Osteoblast (primary cell): ENCODE measurements at regions not wholly inside any gene's neighbourhood (a gene's known extent, or its start where the extent isn't known, plus 50 kb on each side); places are given as distances from the start of the nearest gene placed in this dataset.
A peak's percentile ranks its signal among the peaks of the same experiment; 100 is the strongest.

Experiments used
- DNase-seq: peaks from one replicate; pipeline ENCODE4 v3.0.0; 2011; ENCODE audit warnings: low spot score, mixed read lengths; ENCODE audit not compliant: insufficient read length; ENCODE audit errors: missing footprints
- H2AFZ ChIP-seq: 2 replicates; pipeline ENCODE4 v1.6.0; 2011; ENCODE audit warnings: mild to moderate bottlenecking, low read length
- H3K27ac ChIP-seq: 2 replicates; pipeline ENCODE4 v1.5.1; 2011; ENCODE audit warnings: mild to moderate bottlenecking, low read depth, low read length, moderate library complexity
- H3K27me3 ChIP-seq: 2 replicates; pipeline ENCODE4 v1.6.0; 2012; ENCODE audit warnings: mild to moderate bottlenecking, control low read depth, inconsistent platforms, low read length, moderate library complexity; ENCODE audit not compliant: insufficient read depth
- H3K36me3 ChIP-seq: 2 replicates; pipeline ENCODE4 v1.5.1; 2011; ENCODE audit warnings: mild to moderate bottlenecking, low read length, control low read depth, moderate library complexity; ENCODE audit not compliant: insufficient read depth
- H3K4me1 ChIP-seq: 2 replicates; pipeline ENCODE4 v1.5.1; 2011; ENCODE audit warnings: mild to moderate bottlenecking, low read length, control low read depth, moderate library complexity; ENCODE audit not compliant: insufficient read depth
- H3K4me2 ChIP-seq: 2 replicates; pipeline ENCODE4 v1.6.0; 2011; ENCODE audit warnings: mild to moderate bottlenecking, low read length; ENCODE audit not compliant: insufficient read depth
- H3K4me3 ChIP-seq: fragments of 200-600 bp; sonication (generic); 3 replicates; pipeline ENCODE4 v1.5.1; 2012; ENCODE audit warnings: mild to moderate bottlenecking, low read length, inconsistent platforms; ENCODE audit not compliant: insufficient read depth
- H3K79me2 ChIP-seq: 2 replicates; pipeline ENCODE4 v1.6.0; 2012; ENCODE audit warnings: mild to moderate bottlenecking, low read length, control low read depth, inconsistent platforms; ENCODE audit not compliant: insufficient read depth
- H3K9me3 ChIP-seq: 2 replicates; pipeline ENCODE4 v1.5.1; 2011; ENCODE audit warnings: low read depth, low read length, control low read depth
- H4K20me1 ChIP-seq: 2 replicates; pipeline ENCODE4 v1.6.0; 2012; ENCODE audit warnings: mild to moderate bottlenecking, low read length, control low read depth; ENCODE audit not compliant: insufficient read depth
- TF ChIP-seq, protein P1 (sequence below): IDR thresholded peaks from 2 replicates; pipeline ENCODE4 v1.5.1; 2011; ENCODE audit warnings: mild to moderate bottlenecking, low read depth, low read length, moderate library complexity; ENCODE audit errors: extremely low read depth

DNA sequence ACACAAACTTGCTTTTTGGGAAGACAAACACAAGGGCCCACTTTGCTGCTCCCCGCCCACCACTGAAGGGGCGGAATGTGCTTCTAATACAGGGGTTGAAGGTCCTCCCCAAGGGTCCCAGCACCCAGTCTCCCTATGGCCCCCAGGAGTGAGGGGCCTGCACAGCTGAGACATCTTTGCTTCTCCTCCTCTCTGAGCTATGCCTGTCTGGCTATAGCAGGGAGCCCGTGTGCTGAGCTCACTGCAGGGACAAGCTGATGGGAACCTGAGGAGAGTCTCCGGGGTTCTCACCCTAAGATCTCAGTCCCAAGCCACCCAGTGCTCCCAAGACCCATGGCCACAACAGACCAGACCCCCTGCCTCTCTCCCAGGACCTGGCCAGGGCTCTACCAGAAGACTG is 61.1 kb upstream of the ACAN start:
- Histone ChIP-seq H3K4me3 (no peak overlapping the region), H4K20me1 (no peaks in the 10 kb centered on the region), H3K27ac (no peak overlapping the region), H2AFZ (peak overlapping the region; percentile 61), H3K4me1 (peaks cover 37% of the 10 kb centered on the region), H3K4me2 (no peak overlapping the region), H3K36me3 (no peaks in the 10 kb centered on the region), H3K9me3 (no peaks in the 10 kb centered on the region), H3K27me3 (peaks cover 3% of the 10 kb centered on the region), H3K79me2 (no peaks in the 10 kb centered on the region)
- TF ChIP-seq, protein P1, sequence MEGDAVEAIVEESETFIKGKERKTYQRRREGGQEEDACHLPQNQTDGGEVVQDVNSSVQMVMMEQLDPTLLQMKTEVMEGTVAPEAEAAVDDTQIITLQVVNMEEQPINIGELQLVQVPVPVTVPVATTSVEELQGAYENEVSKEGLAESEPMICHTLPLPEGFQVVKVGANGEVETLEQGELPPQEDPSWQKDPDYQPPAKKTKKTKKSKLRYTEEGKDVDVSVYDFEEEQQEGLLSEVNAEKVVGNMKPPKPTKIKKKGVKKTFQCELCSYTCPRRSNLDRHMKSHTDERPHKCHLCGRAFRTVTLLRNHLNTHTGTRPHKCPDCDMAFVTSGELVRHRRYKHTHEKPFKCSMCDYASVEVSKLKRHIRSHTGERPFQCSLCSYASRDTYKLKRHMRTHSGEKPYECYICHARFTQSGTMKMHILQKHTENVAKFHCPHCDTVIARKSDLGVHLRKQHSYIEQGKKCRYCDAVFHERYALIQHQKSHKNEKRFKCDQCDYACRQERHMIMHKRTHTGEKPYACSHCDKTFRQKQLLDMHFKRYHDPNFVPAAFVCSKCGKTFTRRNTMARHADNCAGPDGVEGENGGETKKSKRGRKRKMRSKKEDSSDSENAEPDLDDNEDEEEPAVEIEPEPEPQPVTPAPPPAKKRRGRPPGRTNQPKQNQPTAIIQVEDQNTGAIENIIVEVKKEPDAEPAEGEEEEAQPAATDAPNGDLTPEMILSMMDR: no peak
- DNase-seq: no peak

DNA sequence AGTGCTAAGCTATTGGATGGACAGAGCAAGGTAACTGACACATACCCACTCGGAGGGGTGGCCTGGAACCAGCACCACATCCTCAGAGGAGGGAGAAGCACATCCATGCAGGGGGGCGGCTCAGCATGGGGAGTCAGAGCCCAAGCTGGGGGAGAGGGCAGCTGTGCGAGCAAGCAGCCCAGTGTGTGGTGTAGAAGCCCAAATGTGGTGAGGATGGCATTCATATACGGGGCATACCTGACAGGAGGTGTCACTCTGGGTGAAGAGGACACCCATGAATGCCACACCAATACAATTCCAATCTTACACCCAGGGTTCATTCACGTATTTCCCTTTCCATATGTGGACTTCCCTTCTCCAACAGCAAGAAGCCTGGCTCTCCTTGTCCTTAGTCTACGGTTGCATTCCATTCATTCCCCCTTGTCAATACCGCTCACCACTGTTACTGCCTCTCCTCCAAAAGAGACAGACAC is 58.7 kb upstream of the ACAN start:
- no peaks in the 10 kb centered on the region for H3K36me3 ChIP-seq
- DNase-seq: peak; percentile 82
- peak overlapping the region; percentile 41 for H3K4me3 ChIP-seq
- H3K79me2 ChIP-seq: no peaks in the 10 kb centered on the region
- H3K4me2 ChIP-seq: peak overlapping the region; percentile 69
- no peak overlapping the region for H2AFZ ChIP-seq
- H3K4me1 ChIP-seq: peaks cover 39% of the 10 kb centered on the region
- H4K20me1 ChIP-seq: no peaks in the 10 kb centered on the region
- H3K27ac ChIP-seq: peak overlapping the region; percentile 65
- TF ChIP-seq, protein P1: no peak
- H3K27me3 ChIP-seq: peaks cover 3% of the 10 kb centered on the region
- no peaks in the 10 kb centered on the region for H3K9me3 ChIP-seq

DNA sequence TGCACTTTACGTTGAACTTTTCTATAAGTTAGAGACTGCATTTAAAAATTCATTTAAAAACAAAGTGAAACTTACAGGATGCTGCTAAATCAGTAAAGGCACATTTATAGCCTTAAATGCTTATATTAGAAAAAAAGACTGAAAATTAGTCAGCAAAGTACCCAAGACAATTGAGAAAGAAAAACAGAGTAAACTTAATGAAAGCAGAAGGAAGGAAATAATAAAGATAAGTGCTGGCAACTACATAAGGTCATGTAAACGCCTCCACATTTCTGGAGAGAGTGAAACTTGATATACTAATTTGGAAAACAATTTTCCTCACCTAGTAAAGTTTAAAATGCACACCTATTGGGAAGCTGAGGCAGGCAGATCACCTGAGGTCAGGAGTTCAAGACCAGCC is 58.2 kb upstream of the ACAN start:
- H3K27me3 ChIP-seq: peaks cover 3% of the 10 kb centered on the region
- TF ChIP-seq, protein P1: no peak

DNA sequence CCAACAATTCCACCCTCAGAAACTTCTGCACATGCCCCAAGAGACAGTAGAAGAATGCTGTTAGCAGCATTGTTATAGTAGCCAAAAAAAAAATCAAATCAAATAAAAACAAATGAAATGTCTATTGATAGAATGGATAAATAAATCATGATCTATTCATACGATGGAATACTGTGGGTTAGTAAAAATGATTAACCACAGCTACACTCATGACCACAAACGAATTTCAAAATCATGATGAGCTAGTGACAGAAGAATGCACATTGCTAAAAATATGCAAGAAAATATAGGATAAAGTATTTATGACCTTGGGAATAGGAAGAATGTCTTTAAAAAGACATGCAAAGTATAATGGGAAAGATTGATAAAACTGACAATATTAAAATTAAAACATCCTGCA is 57.5 kb upstream of the ACAN start:
- Histone ChIP-seq H3K27ac (peak overlapping the region; percentile 65), H3K4me2 (no peak overlapping the region)
- TF ChIP-seq, protein P1: no peak

More for the DNA sequence above, 58.2 kb upstream of the ACAN start:
- peaks cover 39% of the 10 kb centered on the region for H3K4me1 ChIP-seq
- peak overlapping the region; percentile 65 for H3K27ac ChIP-seq
- H3K4me3 ChIP-seq: peak overlapping the region; percentile 41
- no peaks in the 10 kb centered on the region for H3K9me3 ChIP-seq
- no peaks in the 10 kb centered on the region for H4K20me1 ChIP-seq
- H2AFZ ChIP-seq: no peak overlapping the region
- no peaks in the 10 kb centered on the region for H3K79me2 ChIP-seq
- peak overlapping the region; percentile 69 for H3K4me2 ChIP-seq
- DNase-seq: no peak
- no peaks in the 10 kb centered on the region for H3K36me3 ChIP-seq

More for the DNA sequence above, 57.5 kb upstream of the ACAN start:
- Histone ChIP-seq H3K4me3 (no peak overlapping the region), H3K9me3 (no peaks in the 10 kb centered on the region), H3K79me2 (no peaks in the 10 kb centered on the region), H3K4me1 (peaks cover 39% of the 10 kb centered on the region), H3K27me3 (peaks cover 3% of the 10 kb centered on the region), H4K20me1 (no peaks in the 10 kb centered on the region), H3K36me3 (no peaks in the 10 kb centered on the region), H2AFZ (no peak overlapping the region)
- no peak for DNase-seq
